DND-41 (cell line): ENCODE measurements at regions not wholly inside any gene's neighbourhood (a gene's known extent, or its start where the extent isn't known, plus 50 kb on each side); places are given as distances from the start of the nearest gene placed in this dataset.

Source experiments
- ATAC-seq: fragments of 200-7000 bp; cut with Tn5 transposase; 3 replicates; pipeline ENCODE4 v1.9.1; 2021; ENCODE audit warnings: low read depth; ENCODE audit not compliant: insufficient read depth
- DNase-seq: peaks from one replicate; pipeline ENCODE4 v3.0.0-alpha.2; 2020
- H2AFZ ChIP-seq: 2 replicates; pipeline ENCODE4 v1.6.0; 2012; ENCODE audit warnings: low read depth, low read length
- H3K27ac ChIP-seq: 2 replicates; pipeline ENCODE4 v1.5.1; 2012; ENCODE audit warnings: low read length, inconsistent platforms
- H3K27me3 ChIP-seq: fragments of 200-600 bp; sonication (generic); 2 replicates; pipeline ENCODE4 v1.6.0; 2012; ENCODE audit warnings: low read length, mild to moderate bottlenecking, inconsistent platforms; ENCODE audit not compliant: insufficient read depth, poor library complexity
- H3K36me3 ChIP-seq: 2 replicates; pipeline ENCODE4 v1.5.1; 2012; ENCODE audit warnings: low read length, inconsistent platforms; ENCODE audit not compliant: insufficient read depth
- H3K4me1 ChIP-seq: 2 replicates; pipeline ENCODE4 v1.5.1; 2012; ENCODE audit warnings: mild to moderate bottlenecking, low read length; ENCODE audit not compliant: insufficient read depth
- H3K4me2 ChIP-seq: 2 replicates; pipeline ENCODE4 v1.6.0; 2012; ENCODE audit warnings: mild to moderate bottlenecking, moderate library complexity, low read length, inconsistent platforms; ENCODE audit not compliant: insufficient read depth
- H3K4me3 ChIP-seq, 2 experiments: fragments of 200-600 bp in 1 of 2; shearing (Covaris generic) in 1 of 2; 2 replicates each; pipeline ENCODE4 v1.5.1; 2012 to 2016; ENCODE audit warnings: inconsistent platforms in 2 of 2, low read length in 2 of 2, mild to moderate bottlenecking in 2 of 2, low read depth in 1 of 2, moderate library complexity in 1 of 2
- H3K79me2 ChIP-seq: 2 replicates; pipeline ENCODE4 v1.6.0; 2012; ENCODE audit warnings: low read length, inconsistent platforms; ENCODE audit not compliant: insufficient read depth
- H3K9ac ChIP-seq: 2 replicates; pipeline ENCODE4 v1.6.0; 2012; ENCODE audit warnings: low read depth, mild to moderate bottlenecking, inconsistent platforms, low read length, moderate library complexity
- H3K9me3 ChIP-seq: 2 replicates; pipeline ENCODE4 v1.5.1; 2012; ENCODE audit warnings: low read length, moderate library complexity, mild to moderate bottlenecking, inconsistent platforms; ENCODE audit not compliant: insufficient read depth, severe bottlenecking
- H4K20me1 ChIP-seq: 2 replicates; pipeline ENCODE4 v1.6.0; 2012; ENCODE audit warnings: low read length; ENCODE audit not compliant: insufficient read depth
- CTCF ChIP-seq: IDR thresholded peaks from 2 replicates; pipeline ENCODE4 v1.5.1; 2012; ENCODE audit warnings: borderline replicate concordance, low read length, moderate library complexity, mild to moderate bottlenecking; ENCODE audit not compliant: poor library complexity, severe bottlenecking; ENCODE audit errors: extremely low read depth
- EZH2 ChIP-seq: IDR thresholded peaks from 3 replicates; pipeline ENCODE4 v1.6.1; 2012; ENCODE audit warnings: borderline replicate concordance, low read depth, mild to moderate bottlenecking, moderate library complexity, low read length, inconsistent platforms; ENCODE audit not compliant: severe bottlenecking

DNA sequence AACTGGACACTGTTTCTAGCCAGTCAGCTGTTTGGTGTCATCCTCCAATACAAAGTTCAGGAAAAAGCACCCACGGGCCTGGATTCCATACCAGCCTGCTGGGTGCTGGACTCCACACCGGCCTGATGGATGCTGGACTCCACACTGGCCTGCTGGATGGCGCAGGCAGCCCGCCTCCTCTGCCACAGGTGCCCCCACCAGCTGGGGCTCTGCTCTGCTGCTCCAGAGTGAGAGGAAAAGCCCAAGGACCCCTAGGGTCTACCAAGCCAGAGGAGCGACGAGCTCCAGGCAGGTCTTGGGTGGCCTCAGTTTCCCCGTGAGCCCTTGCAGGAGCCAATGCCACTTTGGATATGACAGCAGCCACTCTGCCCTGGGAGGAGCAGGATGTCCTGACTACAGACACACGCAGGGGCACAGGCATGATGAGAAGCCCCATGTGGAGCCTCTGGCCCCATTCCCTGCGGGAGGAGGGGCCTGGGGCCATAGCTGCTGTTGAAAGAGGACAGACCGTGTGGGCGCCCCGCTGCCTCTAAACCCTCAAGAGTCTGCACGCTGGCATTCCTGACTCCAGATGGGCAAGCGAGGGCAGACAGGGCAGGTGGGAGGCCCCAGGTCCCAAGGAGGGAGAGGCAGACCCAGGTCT lies 141.6 kb downstream of the OLFM1 start:
- ATAC-seq: no peak

DNA sequence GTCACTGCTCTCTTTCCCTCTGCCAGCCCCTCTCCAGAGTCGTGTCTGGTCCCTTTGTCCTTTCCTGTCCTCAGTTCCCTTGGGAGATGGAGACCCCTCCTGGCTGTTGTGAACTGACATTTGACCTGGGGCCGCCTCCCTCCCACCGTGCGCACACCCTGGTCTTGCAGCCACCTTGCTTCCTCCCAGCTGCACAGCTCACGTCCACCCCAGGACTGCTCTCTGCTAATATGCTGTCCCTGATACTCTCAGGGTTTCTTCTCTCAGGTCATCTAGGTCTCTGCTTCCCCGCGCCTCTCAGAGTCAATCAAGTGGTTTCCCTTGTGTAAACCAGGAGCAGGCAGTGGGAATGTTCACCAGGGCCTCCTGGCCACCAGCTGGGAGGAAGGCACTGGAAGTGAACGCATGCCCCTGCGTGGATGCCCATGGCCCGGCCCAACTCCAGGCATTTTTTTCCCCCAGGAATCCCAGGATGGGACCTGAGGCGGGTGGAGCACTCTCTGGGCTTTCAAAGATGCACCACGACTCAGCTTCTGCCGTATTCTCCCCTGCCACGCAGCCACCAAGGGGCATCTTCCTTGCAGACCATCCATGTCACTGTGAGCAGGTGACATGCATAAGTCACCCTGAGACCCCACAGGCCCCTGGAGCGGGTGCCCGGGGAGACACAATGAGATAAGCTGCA lies 142.4 kb downstream of the OLFM1 start:
- H3K4me2 ChIP-seq: no peak overlapping the region
- no peak for ATAC-seq
- TF ChIP-seq EZH2 (no peak), CTCF (no peak)

More for the DNA sequence above, 141.6 kb downstream of the OLFM1 start:
- no peaks in the 10 kb centered on the region for H3K27me3 ChIP-seq
- H2AFZ ChIP-seq: no peak overlapping the region
- peaks cover 7% of the 10 kb centered on the region for H3K9me3 ChIP-seq
- no peak overlapping the region for H3K4me3 ChIP-seq
- no peak for TF ChIP-seq CTCF
- no peak for TF ChIP-seq EZH2
- H3K4me2 ChIP-seq: no peak overlapping the region
- no peaks in the 10 kb centered on the region for H3K79me2 ChIP-seq
- no peak for DNase-seq
- no peaks in the 10 kb centered on the region for H3K36me3 ChIP-seq
- H3K9ac ChIP-seq: no peak overlapping the region
- no peaks in the 10 kb centered on the region for H3K4me1 ChIP-seq
- H4K20me1 ChIP-seq: no peaks in the 10 kb centered on the region
- H3K27ac ChIP-seq: no peak overlapping the region

DNA sequence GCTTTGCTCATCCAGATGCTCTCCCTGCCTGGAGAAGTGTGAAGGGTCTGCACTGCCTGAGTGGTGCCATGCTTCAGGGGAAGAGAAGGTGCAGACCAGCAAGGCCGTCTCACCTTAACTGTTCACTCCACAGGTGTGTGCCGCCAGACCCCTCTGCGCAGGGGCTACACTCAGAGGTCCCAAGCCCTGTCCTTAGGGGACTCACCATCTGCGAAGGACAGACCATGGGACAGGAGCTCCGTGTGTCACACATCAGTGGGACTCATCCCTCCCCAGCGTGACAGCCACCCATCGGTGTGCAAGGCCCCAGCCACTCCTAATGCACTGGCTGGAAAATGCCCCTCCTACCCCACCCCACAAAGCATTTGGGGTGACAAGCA lies 142.9 kb downstream of the OLFM1 start:
- H3K79me2 ChIP-seq: no peaks in the 10 kb centered on the region
- peaks cover 7% of the 10 kb centered on the region for H3K9me3 ChIP-seq
- H2AFZ ChIP-seq: no peak overlapping the region
- ATAC-seq: no peak
- H3K27ac ChIP-seq: no peak overlapping the region
- no peaks in the 10 kb centered on the region for H3K4me1 ChIP-seq
- H3K27me3 ChIP-seq: no peaks in the 10 kb centered on the region
- no peaks in the 10 kb centered on the region for H3K36me3 ChIP-seq
- H3K9ac ChIP-seq: no peak overlapping the region
- no peak overlapping the region for H3K4me2 ChIP-seq
- no peaks in the 10 kb centered on the region for H4K20me1 ChIP-seq
- H3K4me3 ChIP-seq: no peak overlapping the region
- TF ChIP-seq EZH2 (no peak), CTCF (no peak)
- DNase-seq: no peak

More for the DNA sequence above, 142.4 kb downstream of the OLFM1 start:
- H3K27ac ChIP-seq: no peak overlapping the region
- no peak overlapping the region for H2AFZ ChIP-seq
- no peak for DNase-seq
- H3K9me3 ChIP-seq: peaks cover 7% of the 10 kb centered on the region
- H4K20me1 ChIP-seq: no peaks in the 10 kb centered on the region
- no peak overlapping the region for H3K4me3 ChIP-seq
- H3K27me3 ChIP-seq: no peaks in the 10 kb centered on the region
- no peaks in the 10 kb centered on the region for H3K79me2 ChIP-seq
- no peaks in the 10 kb centered on the region for H3K36me3 ChIP-seq
- no peaks in the 10 kb centered on the region for H3K4me1 ChIP-seq
- no peak overlapping the region for H3K9ac ChIP-seq
